IgD-negative memory B cell (primary cell): ENCODE measurements at regions not wholly inside any gene's neighbourhood (a gene's known extent, or its start where the extent isn't known, plus 50 kb on each side); places are given as distances from the start of the nearest gene placed in this dataset.
"Not testable (repeated sequence)": the region's sequence is repeated elsewhere in the genome, so short reads cannot be mapped to it uniquely, and the experiment has no call there.

Source experiments
- H3K27ac Mint-ChIP-seq, 3 donors: one replicate each; pipeline ENCODE4 v1.8.0; 2020 to 2022; ENCODE audit warnings: mild to moderate bottlenecking in 3 of 3, mixed read lengths in 3 of 3, moderate library complexity in 1 of 3
- H3K27me3 Mint-ChIP-seq: one replicate; pipeline ENCODE4 v1.8.0; 2021; ENCODE audit warnings: mixed read lengths
- H3K36me3 Mint-ChIP-seq: one replicate; pipeline ENCODE4 v1.8.0; 2020; ENCODE audit warnings: mild to moderate bottlenecking, mixed read lengths
- H3K4me1 Mint-ChIP-seq, 3 donors: one replicate each; pipeline ENCODE4 v1.8.0; 2020 to 2022; ENCODE audit warnings: mixed read lengths in 3 of 3, mild to moderate bottlenecking in 1 of 3
- H3K4me3 Mint-ChIP-seq, 4 donors: one replicate each; pipeline ENCODE4 v1.8.0; 2020 to 2022; ENCODE audit warnings: mild to moderate bottlenecking in 4 of 4, mixed read lengths in 4 of 4, moderate library complexity in 3 of 4
- H3K9me3 Mint-ChIP-seq, 3 donors: one replicate each; pipeline ENCODE4 v1.8.0; 2020 to 2021; ENCODE audit warnings: mixed read lengths in 3 of 3, mild to moderate bottlenecking in 1 of 3

DNA sequence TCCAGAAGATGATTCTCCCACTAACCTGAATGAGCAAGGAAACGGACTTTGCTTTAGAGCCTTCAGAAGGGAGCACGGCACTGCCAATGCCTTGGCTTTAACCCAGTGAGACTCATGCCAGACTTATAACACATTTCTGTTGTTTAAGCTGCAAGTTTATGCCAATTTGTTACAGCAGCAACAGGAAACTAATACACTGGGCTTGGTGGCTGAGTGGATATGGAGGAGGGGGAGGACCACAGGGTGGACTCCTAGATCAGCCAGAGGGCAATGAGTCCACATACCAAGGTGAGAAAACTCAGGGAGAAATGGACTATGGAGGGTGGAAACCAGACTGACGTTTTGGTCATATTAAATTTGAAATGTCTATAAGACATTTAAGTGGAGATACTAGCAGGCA is 156.2 kb upstream of the KCNJ6 start:
- no peaks in the 10 kb centered on the region for H3K36me3 Mint-ChIP-seq
- no peak overlapping the region for H3K27ac Mint-ChIP-seq
- no peak overlapping the region for H3K4me3 Mint-ChIP-seq
- peaks cover 4% of the 10 kb centered on the region for H3K27me3 Mint-ChIP-seq
- H3K9me3 Mint-ChIP-seq, result peaks cover 3 to 10% (median 6%) of the 10 kb centered on the region in 3 donors
- H3K4me1 Mint-ChIP-seq, result no peaks in the 10 kb centered on the region

DNA sequence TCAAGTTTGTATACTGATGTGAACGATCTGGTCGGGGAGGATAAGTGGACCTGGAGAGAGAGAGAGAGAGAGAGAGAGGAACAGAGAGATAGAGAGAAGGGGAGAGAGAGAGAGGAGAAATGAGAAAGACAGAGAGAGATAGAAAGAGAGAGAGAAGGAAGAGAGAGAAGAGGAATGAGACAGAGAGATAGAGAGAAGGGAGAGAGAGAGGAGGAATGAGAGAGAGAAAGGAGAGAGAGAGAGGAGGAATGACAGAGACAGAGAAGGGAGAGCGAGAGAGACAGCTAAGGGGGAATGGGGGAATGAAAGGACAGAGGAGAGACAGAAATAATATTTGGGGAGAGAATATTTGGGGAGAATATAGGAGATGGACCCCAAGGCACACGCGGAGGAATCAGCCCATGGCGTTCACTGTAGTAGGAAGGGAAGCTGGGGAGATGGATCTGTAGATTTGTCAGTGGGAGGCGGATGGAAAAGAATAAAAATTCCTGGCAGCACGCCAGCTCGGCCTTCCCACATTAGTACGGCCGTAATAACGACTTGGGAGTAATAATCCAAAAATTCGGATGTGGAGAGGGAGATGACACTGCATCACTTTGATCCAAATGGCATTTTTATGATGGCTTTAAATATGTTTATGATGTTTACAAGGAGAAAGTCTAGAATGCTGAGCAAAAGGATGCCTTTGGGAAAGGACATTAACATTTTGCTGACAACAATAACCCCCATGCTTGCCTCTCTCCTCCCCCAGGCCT is 159.8 kb upstream of the KCNJ6 start:
- Mint-ChIP-seq H3K4me3 (no peak overlapping the region), H3K36me3 (no peaks in the 10 kb centered on the region), H3K4me1 (no peaks in the 10 kb centered on the region), H3K9me3 (peaks cover 0 to 10% (median 2%) of the 10 kb centered on the region in 3 donors), H3K27ac (no peak overlapping the region), H3K27me3 (no peaks in the 10 kb centered on the region)

DNA sequence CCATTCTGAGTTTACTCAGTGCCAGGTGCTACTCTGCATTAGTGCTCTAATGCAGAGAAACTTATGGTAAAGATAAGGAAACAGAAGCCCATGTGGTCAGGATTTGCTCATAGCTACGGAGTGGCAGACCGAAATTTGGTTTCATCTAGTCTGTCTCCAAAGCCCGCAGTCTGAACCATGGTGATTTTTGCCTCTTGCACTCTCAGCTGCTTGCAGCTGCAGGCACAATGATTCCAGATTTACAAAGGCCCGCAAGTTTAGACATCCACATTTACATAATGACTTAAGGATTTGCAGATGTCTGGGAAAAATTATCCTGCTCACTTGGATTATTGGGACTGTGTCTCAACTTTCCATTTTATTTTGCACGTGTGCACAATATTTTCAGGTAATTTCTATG is 161.3 kb upstream of the KCNJ6 start:
- no peak overlapping the region for H3K4me3 Mint-ChIP-seq
- peaks cover 0 to 10% (median 2%) of the 10 kb centered on the region in 3 donors for H3K9me3 Mint-ChIP-seq
- H3K36me3 Mint-ChIP-seq, result no peaks in the 10 kb centered on the region

DNA sequence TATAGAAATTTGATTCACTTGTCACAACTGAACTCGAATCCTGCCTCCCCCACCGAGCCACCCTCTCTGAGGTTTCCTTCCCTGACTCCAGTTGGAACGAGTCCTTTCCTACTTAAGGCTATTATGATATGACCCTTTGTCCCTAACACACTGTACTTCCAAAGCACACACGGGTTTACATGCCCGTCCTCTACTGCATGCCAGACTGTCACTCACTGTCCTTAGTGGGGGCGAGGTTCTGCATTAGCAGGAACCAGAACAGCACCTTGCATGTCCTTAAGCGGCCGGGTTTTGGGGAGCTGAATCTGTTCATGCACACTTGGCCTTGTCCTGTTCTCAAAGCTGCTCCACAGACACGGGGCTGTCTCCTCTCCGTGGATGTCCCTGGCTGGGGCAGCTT is 164.6 kb upstream of the KCNJ6 start:
- no peaks in the 10 kb centered on the region for H3K36me3 Mint-ChIP-seq
- H3K4me3 Mint-ChIP-seq, result no peak overlapping the region
- H3K27me3 Mint-ChIP-seq, result no peaks in the 10 kb centered on the region
- H3K27ac Mint-ChIP-seq, result no peak overlapping the region
- H3K9me3 Mint-ChIP-seq, result no peaks in the 10 kb centered on the region
- H3K4me1 Mint-ChIP-seq, result no peaks in the 10 kb centered on the region

More for the DNA sequence above, 161.3 kb upstream of the KCNJ6 start:
- no peaks in the 10 kb centered on the region for H3K27me3 Mint-ChIP-seq
- no peak overlapping the region for H3K27ac Mint-ChIP-seq
- no peaks in the 10 kb centered on the region for H3K4me1 Mint-ChIP-seq

DNA sequence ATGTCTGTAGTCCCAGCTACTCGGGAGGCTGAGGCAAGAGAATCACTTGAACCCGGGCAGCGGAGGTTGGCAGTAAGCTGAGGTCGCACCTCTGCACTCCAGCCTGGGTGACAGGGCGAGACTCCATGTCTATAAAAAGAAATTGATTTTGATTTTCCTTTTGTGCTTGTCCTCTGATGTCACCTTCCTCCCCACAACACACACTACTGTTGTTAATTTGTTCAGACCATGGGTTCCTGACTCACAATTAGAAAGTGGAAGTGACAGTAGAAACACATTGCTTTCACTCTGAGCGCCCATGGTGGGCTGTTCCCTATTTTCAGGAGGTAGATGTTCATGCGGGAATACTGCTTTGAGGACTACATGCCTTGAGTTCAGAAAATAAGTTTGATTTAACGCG is 165.5 kb upstream of the KCNJ6 start:
- H3K4me3 Mint-ChIP-seq, result no peak overlapping the region
- no peaks in the 10 kb centered on the region for H3K9me3 Mint-ChIP-seq
- H3K36me3 Mint-ChIP-seq, result no peaks in the 10 kb centered on the region

DNA sequence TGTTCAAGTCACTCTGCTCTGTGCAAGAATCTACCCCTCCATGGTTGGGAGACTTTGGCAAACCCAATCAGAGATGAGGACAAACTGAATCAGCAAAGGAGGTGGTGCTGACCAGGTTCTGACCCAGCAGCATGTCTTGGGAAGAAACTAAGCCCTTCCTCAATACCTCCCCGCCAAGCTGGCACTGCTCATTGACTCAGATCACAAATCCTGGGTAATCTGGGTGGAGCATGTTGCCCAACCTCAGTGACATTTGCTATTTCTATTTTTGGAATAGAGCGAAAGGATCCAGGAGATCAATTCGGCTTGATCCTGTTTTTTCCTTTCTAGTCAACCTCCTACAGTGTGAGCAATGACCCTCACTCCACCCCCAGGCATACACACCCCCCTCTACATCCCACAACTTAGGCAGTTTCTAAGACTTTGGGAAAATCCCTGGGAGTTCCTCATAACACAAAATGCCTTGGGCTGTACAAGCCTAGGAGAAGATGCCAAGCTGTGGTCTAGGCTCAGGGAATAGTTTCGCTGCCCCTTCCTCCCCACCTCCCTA is 166.8 kb upstream of the KCNJ6 start:
- no peaks in the 10 kb centered on the region for H3K4me1 Mint-ChIP-seq
- no peaks in the 10 kb centered on the region for H3K9me3 Mint-ChIP-seq
- H3K27ac Mint-ChIP-seq, result no peak overlapping the region

More for the DNA sequence above, 165.5 kb upstream of the KCNJ6 start:
- Mint-ChIP-seq H3K27me3 (no peaks in the 10 kb centered on the region), H3K27ac (no peak overlapping the region), H3K4me1 (no peaks in the 10 kb centered on the region)

DNA sequence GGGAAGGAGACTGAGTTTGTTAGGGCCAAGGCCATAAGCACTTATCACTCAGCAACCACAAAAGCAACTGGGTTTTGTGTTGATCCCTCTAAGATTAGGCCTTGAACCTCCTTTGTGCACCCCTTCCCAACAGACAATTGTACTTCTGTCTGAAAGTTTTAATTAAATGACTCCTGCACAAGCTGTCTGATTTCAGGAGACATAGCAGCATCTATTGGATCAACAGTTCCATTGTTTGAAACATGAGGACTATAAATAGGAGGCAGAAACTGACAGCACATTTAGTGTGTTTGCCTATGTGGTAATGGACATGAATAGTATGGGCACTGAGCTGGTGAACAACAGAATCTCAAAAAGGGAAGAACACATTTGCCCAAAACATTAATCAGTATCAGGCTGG is 167.3 kb upstream of the KCNJ6 start:
- H3K36me3 Mint-ChIP-seq, result no peaks in the 10 kb centered on the region
- no peaks in the 10 kb centered on the region for H3K27me3 Mint-ChIP-seq
- no peak overlapping the region for H3K4me3 Mint-ChIP-seq
- no peak overlapping the region for H3K27ac Mint-ChIP-seq
- H3K4me1 Mint-ChIP-seq, result no peaks in the 10 kb centered on the region
- no peaks in the 10 kb centered on the region for H3K9me3 Mint-ChIP-seq

More for the DNA sequence above, 166.8 kb upstream of the KCNJ6 start:
- Mint-ChIP-seq H3K27me3 (no peaks in the 10 kb centered on the region), H3K36me3 (no peaks in the 10 kb centered on the region), H3K4me3 (no peak overlapping the region)

DNA sequence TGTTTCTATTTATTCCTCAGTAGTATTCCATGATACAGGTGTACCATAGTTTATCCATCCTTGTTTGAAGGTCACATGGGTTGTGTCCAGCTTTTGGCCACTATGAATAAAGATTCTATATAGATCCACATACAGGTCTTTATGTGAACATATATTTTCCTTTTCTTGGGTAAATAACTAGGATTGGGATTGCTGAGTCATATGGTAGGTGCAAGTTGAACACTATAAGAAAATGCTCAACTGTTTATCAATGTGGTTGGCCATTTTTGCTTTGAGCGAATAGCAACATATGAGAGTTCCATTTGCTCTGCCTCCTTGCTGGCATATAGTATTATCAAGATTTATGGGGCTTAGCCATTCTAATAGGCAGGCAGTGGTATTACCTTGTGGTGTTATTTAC is 170.2 kb upstream of the KCNJ15 start:
- no peak overlapping the region for H3K4me3 Mint-ChIP-seq
- no peaks in the 10 kb centered on the region for H3K4me1 Mint-ChIP-seq
- no peaks in the 10 kb centered on the region for H3K9me3 Mint-ChIP-seq
- no peak overlapping the region for H3K27ac Mint-ChIP-seq
- H3K36me3 Mint-ChIP-seq, result no peaks in the 10 kb centered on the region
- no peaks in the 10 kb centered on the region for H3K27me3 Mint-ChIP-seq

DNA sequence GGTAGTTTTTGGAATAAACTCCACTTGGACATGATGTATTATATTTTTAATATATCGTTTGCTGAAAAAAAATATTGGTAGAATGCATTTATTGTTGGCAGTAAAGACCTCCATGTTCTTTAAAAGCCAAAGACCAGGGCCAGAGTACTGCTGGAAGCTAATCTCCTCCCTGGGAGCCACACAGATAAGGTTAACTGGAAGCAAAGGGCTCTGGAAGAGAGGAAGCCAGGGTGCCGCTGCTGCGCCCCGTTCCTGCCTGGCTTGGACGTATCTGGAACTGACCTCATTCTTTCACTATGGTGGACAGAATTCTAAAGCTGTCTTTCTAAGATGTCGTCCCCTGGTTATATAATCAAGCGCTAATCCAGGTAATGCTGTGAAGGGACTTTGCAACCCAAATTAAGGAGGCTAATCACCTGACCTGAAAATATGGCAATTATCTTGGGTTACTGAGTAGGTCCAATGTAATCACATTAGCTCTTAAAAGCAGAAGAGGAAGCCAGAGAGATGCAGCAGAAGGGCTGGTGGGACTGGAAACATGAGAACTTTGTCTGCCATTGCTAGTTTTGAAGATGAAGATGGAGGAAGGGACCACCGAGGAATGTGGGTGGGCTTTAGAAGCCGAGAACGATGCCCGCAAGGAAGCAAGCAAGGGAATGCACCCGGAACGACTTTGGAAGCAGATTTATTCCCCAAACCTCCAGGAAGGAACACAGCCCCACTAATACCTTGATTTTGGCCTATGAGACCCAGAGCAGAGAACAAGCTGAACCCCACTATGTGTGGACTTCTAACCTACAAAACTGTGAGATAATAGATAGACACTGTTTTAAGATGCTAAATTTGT is 167.7 kb upstream of the KCNJ15 start:
- no peak overlapping the region for H3K4me3 Mint-ChIP-seq
- H3K27ac Mint-ChIP-seq, result no peak overlapping the region
- H3K9me3 Mint-ChIP-seq, result peaks cover 0 to 4% (median 0%) of the 10 kb centered on the region in 3 donors
- no peaks in the 10 kb centered on the region for H3K27me3 Mint-ChIP-seq
- H3K36me3 Mint-ChIP-seq, result no peaks in the 10 kb centered on the region
- no peaks in the 10 kb centered on the region for H3K4me1 Mint-ChIP-seq

DNA sequence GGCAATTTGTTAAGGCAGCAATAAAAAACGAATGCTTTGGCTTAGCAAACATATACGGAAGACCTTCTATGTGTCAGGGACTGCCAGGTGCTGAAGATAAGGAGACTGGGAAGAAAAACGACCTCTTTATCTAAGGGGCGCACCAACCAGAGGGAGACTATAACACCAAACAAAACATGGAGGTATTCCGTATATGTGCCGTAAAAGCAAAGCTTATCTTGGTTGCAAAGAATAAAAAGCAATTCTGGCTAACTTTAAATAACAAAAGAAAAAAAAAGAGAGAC is 167.1 kb upstream of the KCNJ15 start:
- Mint-ChIP-seq H3K9me3 (peaks cover 0 to 4% (median 0%) of the 10 kb centered on the region in 3 donors), H3K27ac (no peak overlapping the region), H3K4me3 (no peak overlapping the region), H3K27me3 (no peaks in the 10 kb centered on the region), H3K4me1 (no peaks in the 10 kb centered on the region), H3K36me3 (no peaks in the 10 kb centered on the region)

DNA sequence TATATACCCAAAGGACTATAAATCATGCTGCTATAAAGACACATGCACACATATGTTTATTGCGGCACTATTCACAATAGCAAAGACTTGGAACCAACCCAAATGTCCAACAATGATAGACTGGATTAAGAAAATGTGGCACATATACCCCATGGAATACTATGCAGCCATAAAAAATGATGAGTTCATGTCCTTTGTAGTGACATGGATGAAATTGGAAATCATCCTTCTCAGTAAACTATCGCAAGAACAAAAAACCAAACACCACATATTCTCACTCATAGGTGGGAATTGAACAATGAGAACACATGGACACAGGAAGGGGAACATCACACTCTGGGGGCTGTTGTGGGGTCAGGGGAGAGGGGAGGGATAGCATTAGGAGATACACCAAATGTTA is 165.7 kb upstream of the KCNJ15 start:
- H3K27me3 Mint-ChIP-seq, result not testable (repeated sequence)

DNA sequence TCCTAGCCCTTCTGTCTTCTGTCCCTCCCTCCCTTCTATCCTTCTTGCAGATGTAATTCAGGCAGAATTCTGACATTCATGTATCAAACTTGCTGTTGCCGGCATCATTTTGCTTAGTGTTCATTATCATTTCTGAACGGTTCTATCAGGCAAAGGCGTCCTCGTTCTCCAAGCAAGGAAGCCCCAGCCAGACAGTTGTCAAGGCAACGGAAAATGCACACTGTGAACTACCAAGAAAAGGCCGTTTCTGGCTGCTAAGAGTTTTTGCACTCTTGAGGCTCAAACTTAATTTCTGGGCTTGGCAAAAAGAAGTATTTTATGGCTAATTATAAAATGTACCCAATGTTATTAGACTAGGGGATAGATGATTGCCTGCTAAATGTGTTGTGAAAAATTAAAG is 164.7 kb upstream of the KCNJ15 start:
- H3K4me3 Mint-ChIP-seq, result no peak overlapping the region
- no peak overlapping the region for H3K27ac Mint-ChIP-seq
- no peaks in the 10 kb centered on the region for H3K27me3 Mint-ChIP-seq
- no peaks in the 10 kb centered on the region for H3K36me3 Mint-ChIP-seq
- H3K4me1 Mint-ChIP-seq, result no peaks in the 10 kb centered on the region
- H3K9me3 Mint-ChIP-seq, result peaks cover 0 to 5% (median 2%) of the 10 kb centered on the region in 3 donors

More for the DNA sequence above, 165.7 kb upstream of the KCNJ15 start:
- not testable (repeated sequence) for H3K4me3 Mint-ChIP-seq, H3K36me3 Mint-ChIP-seq, H3K27ac Mint-ChIP-seq, H3K9me3 Mint-ChIP-seq, H3K4me1 Mint-ChIP-seq

DNA sequence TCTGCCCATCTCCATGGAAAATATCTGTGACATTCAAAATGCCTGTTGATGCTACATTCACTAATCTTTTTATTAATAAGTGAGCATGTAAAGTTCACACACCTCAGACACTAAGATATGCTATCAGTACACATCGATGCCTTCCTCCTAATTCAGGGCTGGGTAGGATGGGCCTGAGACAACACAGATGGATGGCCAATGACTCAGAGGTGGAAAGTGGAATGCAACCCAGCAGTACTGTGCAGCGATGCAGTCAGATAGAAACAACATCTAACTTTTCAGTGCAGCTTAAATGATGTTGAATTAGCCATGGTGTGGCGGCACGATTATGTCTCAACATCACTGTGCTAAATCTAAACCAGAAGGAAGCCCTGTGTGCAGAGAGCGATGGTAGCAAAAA is 161.6 kb upstream of the KCNJ15 start:
- Mint-ChIP-seq H3K27ac (no peak overlapping the region), H3K9me3 (peaks cover 3 to 8% (median 6%) of the 10 kb centered on the region in 3 donors), H3K4me1 (no peaks in the 10 kb centered on the region), H3K27me3 (no peaks in the 10 kb centered on the region), H3K36me3 (no peaks in the 10 kb centered on the region), H3K4me3 (no peak overlapping the region)

DNA sequence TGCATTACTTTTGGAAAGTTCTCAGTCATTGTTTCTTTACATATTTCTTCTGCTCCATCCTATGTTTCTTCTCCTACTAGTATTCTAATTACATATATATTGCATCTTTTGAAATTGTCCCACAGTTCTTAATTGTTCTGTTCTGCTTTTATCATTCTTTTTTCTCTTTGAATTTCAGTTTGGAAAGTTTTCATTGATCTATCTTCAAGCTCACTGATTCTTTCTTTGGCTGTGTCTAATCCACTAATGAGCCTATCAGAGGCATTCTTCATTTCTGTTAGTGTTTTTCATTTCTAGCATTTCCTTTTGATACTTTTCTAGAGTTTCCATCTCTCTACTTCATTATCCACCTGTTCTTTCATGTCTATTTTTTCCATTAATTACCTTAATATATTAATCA is 159.0 kb upstream of the KCNJ15 start:
- Mint-ChIP-seq H3K36me3 (no peaks in the 10 kb centered on the region), H3K27me3 (peaks cover 1% of the 10 kb centered on the region), H3K4me1 (no peaks in the 10 kb centered on the region), H3K4me3 (no peak overlapping the region), H3K9me3 (peaks cover 3 to 8% (median 4%) of the 10 kb centered on the region in 3 donors), H3K27ac (no peak overlapping the region)

DNA sequence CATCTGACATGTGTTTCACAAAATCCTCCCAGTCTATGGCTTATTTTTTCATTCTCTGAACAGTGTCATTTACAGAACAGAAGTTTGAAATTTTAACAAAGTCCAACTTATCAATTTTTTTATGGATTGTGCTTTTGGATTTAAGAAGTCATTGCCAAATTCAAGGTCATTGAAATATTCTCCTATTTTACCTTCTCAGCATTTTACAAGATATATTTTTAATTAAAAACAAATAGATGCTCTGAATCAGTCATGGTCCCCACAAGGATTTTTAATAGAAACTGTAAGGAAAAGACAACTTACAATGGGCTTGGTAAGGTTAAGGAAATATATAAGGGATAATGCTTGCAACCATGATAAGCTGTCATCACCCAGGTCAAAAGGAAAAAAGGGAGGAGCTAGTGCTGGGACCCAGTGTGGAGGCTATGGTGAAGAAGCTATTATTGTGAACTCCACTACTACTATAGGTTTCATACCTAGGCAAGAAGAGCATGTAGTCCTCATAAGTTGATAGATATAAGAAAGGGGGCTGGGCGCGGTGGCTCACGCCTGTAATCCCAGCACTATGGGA is 144.5 kb upstream of the KCNJ15 start:
- Mint-ChIP-seq H3K27me3 (no peaks in the 10 kb centered on the region), H3K4me3 (no peak overlapping the region), H3K36me3 (no peaks in the 10 kb centered on the region), H3K4me1 (no peaks in the 10 kb centered on the region), H3K9me3 (peaks cover 3 to 4% (median 4%) of the 10 kb centered on the region in 3 donors), H3K27ac (no peak overlapping the region)
